ENCODE measurements at regions not wholly inside any gene's neighbourhood (a gene's known extent, or its start where the extent isn't known, plus 50 kb on each side); places are given as distances from the start of the nearest gene placed in this dataset.

GRCh38 chr10:44575601-44576380, 190.9 kb upstream of the CXCL12 start:
- TF ChIP-seq, protein P1, sequence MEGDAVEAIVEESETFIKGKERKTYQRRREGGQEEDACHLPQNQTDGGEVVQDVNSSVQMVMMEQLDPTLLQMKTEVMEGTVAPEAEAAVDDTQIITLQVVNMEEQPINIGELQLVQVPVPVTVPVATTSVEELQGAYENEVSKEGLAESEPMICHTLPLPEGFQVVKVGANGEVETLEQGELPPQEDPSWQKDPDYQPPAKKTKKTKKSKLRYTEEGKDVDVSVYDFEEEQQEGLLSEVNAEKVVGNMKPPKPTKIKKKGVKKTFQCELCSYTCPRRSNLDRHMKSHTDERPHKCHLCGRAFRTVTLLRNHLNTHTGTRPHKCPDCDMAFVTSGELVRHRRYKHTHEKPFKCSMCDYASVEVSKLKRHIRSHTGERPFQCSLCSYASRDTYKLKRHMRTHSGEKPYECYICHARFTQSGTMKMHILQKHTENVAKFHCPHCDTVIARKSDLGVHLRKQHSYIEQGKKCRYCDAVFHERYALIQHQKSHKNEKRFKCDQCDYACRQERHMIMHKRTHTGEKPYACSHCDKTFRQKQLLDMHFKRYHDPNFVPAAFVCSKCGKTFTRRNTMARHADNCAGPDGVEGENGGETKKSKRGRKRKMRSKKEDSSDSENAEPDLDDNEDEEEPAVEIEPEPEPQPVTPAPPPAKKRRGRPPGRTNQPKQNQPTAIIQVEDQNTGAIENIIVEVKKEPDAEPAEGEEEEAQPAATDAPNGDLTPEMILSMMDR (IDR thresholded peaks at IDR 0.05 in 2 of 3, conservative IDR thresholded peaks at IDR 0.05 in 1 of 3; ENCODE audit: borderline replicate concordance in 1 of 3, insufficient read depth in 1 of 3, low read depth in 2 of 3, low read length in 2 of 3) = no peak
- TF ChIP-seq POLR2A (IDR thresholded peaks at IDR 0.05; ENCODE audit: borderline replicate concordance, extremely low read depth, insufficient read depth, insufficient read length) (no peak), SRF (IDR thresholded peaks at IDR 0.05; ENCODE audit: low read depth) (no peak)

Data from HCT116 (cell line).